ENCODE measurements at regions not wholly inside any gene's neighbourhood (a gene's known extent, or its start where the extent isn't known, plus 50 kb on each side); places are given as distances from the start of the nearest gene placed in this dataset.

GRCh38 chr13:34594507-34594906 is 347.6 kb upstream of the NBEA start:
- no peaks in the 10 kb centered on the region for H3K27me3 ChIP-seq
- H3K4me1 ChIP-seq, result no peaks in the 10 kb centered on the region
- no peak overlapping the region for H3K4me3 ChIP-seq
- no peaks in the 10 kb centered on the region for H3K36me3 ChIP-seq
- H3K27ac ChIP-seq, result no peak overlapping the region
- no peaks in the 10 kb centered on the region for H3K9me3 ChIP-seq
- intact Hi-C loops (cut with DNase I), result no loop called here
- TF ChIP-seq POLR2A (IDR thresholded peaks at IDR 0.05) (no peak), POLR2AphosphoS5 (IDR thresholded peaks at IDR 0.05; ENCODE audit: insufficient read depth in 1 of 2, low read depth in 1 of 2) (no peak), CTCF (IDR thresholded peaks at IDR 0.05) (no peak)
- DNase-seq (ENCODE audit: extremely low spot score in 2 of 2), result no peak

GRCh38 chr13:34608331-34608730 is 333.7 kb upstream of the NBEA start:
- no peak for DNase-seq (ENCODE audit: extremely low spot score in 2 of 2)
- no peaks in the 10 kb centered on the region for H3K4me1 ChIP-seq

GRCh38 chr13:34611671-34612070 is 330.4 kb upstream of the NBEA start:
- intact Hi-C loops (cut with DNase I), result no loop called here
- Histone ChIP-seq H3K27me3 (no peaks in the 10 kb centered on the region), H3K9me3 (no peaks in the 10 kb centered on the region), H3K4me1 (no peaks in the 10 kb centered on the region), H3K4me3 (no peak overlapping the region), H3K36me3 (no peaks in the 10 kb centered on the region), H3K27ac (no peak overlapping the region)
- TF ChIP-seq CTCF (IDR thresholded peaks at IDR 0.05), result no peak
- no peak for TF ChIP-seq POLR2A (IDR thresholded peaks at IDR 0.05)
- TF ChIP-seq POLR2AphosphoS5 (IDR thresholded peaks at IDR 0.05; ENCODE audit: insufficient read depth in 1 of 2, low read depth in 1 of 2), result no peak
- no peak for DNase-seq (ENCODE audit: extremely low spot score in 2 of 2)

More at GRCh38 chr13:34608331-34608730, 333.7 kb upstream of the NBEA start:
- TF ChIP-seq CTCF (IDR thresholded peaks at IDR 0.05) (no peak), POLR2AphosphoS5 (IDR thresholded peaks at IDR 0.05; ENCODE audit: insufficient read depth in 1 of 2, low read depth in 1 of 2) (no peak), POLR2A (IDR thresholded peaks at IDR 0.05) (no peak)
- intact Hi-C loops (cut with DNase I), result no loop called here
- Histone ChIP-seq H3K9me3 (no peaks in the 10 kb centered on the region), H3K4me3 (no peak overlapping the region), H3K36me3 (no peaks in the 10 kb centered on the region), H3K27ac (no peak overlapping the region), H3K27me3 (no peaks in the 10 kb centered on the region)

GRCh38 chr13:34617473-34618083 is 324.5 kb upstream of the NBEA start:
- Histone ChIP-seq H3K27me3 (no peaks in the 10 kb centered on the region), H3K36me3 (no peaks in the 10 kb centered on the region), H3K27ac (no peak overlapping the region), H3K4me1 (no peaks in the 10 kb centered on the region), H3K4me3 (no peak overlapping the region), H3K9me3 (no peaks in the 10 kb centered on the region)
- no peak for DNase-seq (ENCODE audit: extremely low spot score in 2 of 2)
- TF ChIP-seq POLR2AphosphoS5 (IDR thresholded peaks at IDR 0.05; ENCODE audit: insufficient read depth in 1 of 2, low read depth in 1 of 2), result no peak
- TF ChIP-seq POLR2A (IDR thresholded peaks at IDR 0.05), result no peak
- no peak for TF ChIP-seq CTCF (IDR thresholded peaks at IDR 0.05)
- intact Hi-C loops (cut with DNase I), result no loop called here

GRCh38 chr13:34618654-34619053 is 323.4 kb upstream of the NBEA start:
- H3K36me3 ChIP-seq, result no peaks in the 10 kb centered on the region
- H3K9me3 ChIP-seq, result no peaks in the 10 kb centered on the region
- no peaks in the 10 kb centered on the region for H3K4me1 ChIP-seq
- H3K4me3 ChIP-seq, result no peak overlapping the region
- TF ChIP-seq POLR2A (IDR thresholded peaks at IDR 0.05), result no peak
- no peak for TF ChIP-seq POLR2AphosphoS5 (IDR thresholded peaks at IDR 0.05; ENCODE audit: insufficient read depth in 1 of 2, low read depth in 1 of 2)
- no peak for TF ChIP-seq CTCF (IDR thresholded peaks at IDR 0.05)
- intact Hi-C loops (cut with DNase I), result no loop called here
- no peak for DNase-seq (ENCODE audit: extremely low spot score in 2 of 2)
- H3K27ac ChIP-seq, result no peak overlapping the region
- no peaks in the 10 kb centered on the region for H3K27me3 ChIP-seq

Data from vagina (tissue), 2 donors.